GM18873 (cell line): ENCODE measurements at regions not wholly inside any gene's neighbourhood (a gene's known extent, or its start where the extent isn't known, plus 50 kb on each side); places are given as distances from the start of the nearest gene placed in this dataset.

Experiments
- ATAC-seq: cut with Tn5 transposase; IDR thresholded peaks from one replicate; pipeline ENCODE4 v1.9.1; 2021; ENCODE audit warnings: mild to moderate bottlenecking, moderate library complexity, moderate number of reproducible peaks; ENCODE audit not compliant: unreplicated experiment, low FRiP score

GRCh38 chr19:27694361-27695055, 1518.4 kb downstream of the UQCRFS1 start:
- ATAC-seq: no peak

GRCh38 chr19:27691991-27692390, 1521.0 kb downstream of the UQCRFS1 start:
- no peak for ATAC-seq

GRCh38 chr19:27689734-27690241, 1523.2 kb downstream of the UQCRFS1 start:
- no peak for ATAC-seq

- no peak for ATAC-seq
Measured at GRCh38 chr19:27684293-27684692, 1528.7 kb downstream of the UQCRFS1 start.

- no peak for ATAC-seq
Measured at GRCh38 chr19:27681972-27682371, 1531.0 kb downstream of the UQCRFS1 start.

GRCh38 chr19:27679905-27680304, 1533.0 kb downstream of the UQCRFS1 start:
- ATAC-seq: no peak

- ATAC-seq: no peak
Measured at GRCh38 chr19:27679399-27679798, 1533.6 kb downstream of the UQCRFS1 start.

- no peak for ATAC-seq
Measured at GRCh38 chr19:27676877-27677276, 1536.1 kb downstream of the UQCRFS1 start.

GRCh38 chr19:27676334-27676733, 1536.6 kb downstream of the UQCRFS1 start:
- ATAC-seq: no peak

- ATAC-seq: no peak
Measured at GRCh38 chr19:27675771-27676170, 1537.2 kb downstream of the UQCRFS1 start.

- ATAC-seq: no peak
Measured at GRCh38 chr19:27674701-27675100, 1538.2 kb downstream of the UQCRFS1 start.

GRCh38 chr19:27673986-27674385, 1539.0 kb downstream of the UQCRFS1 start:
- no peak for ATAC-seq

- ATAC-seq: no peak
Measured at GRCh38 chr19:27672309-27673047, 1540.5 kb downstream of the UQCRFS1 start.

- no peak for ATAC-seq
Measured at GRCh38 chr19:27671876-27672275, 1541.1 kb downstream of the UQCRFS1 start.

- ATAC-seq: no peak
Measured at GRCh38 chr19:27660428-27660827, 1552.5 kb downstream of the UQCRFS1 start.

- ATAC-seq: no peak
Measured at GRCh38 chr19:27657271-27658051, 1555.5 kb downstream of the UQCRFS1 start.

GRCh38 chr19:27654266-27654990, 1558.5 kb downstream of the UQCRFS1 start:
- ATAC-seq: no peak

GRCh38 chr19:27652796-27653195, 1560.2 kb downstream of the UQCRFS1 start:
- ATAC-seq: no peak

GRCh38 chr19:27652281-27652680, 1560.7 kb downstream of the UQCRFS1 start:
- no peak for ATAC-seq

- ATAC-seq: no peak
Measured at GRCh38 chr19:27647423-27647822, 1565.5 kb downstream of the UQCRFS1 start.
